DND-41 (cell line): ENCODE measurements at regions not wholly inside any gene's neighbourhood (a gene's known extent, or its start where the extent isn't known, plus 50 kb on each side); places are given as distances from the start of the nearest gene placed in this dataset.
"Not testable (repeated sequence)": the region's sequence is repeated elsewhere in the genome, so short reads cannot be mapped to it uniquely, and the experiment has no call there.

Experiments
- ATAC-seq: fragments of 200-7000 bp; cut with Tn5 transposase; 3 replicates; pipeline ENCODE4 v1.9.1; 2021; ENCODE audit warnings: low read depth; ENCODE audit not compliant: insufficient read depth
- DNase-seq: peaks from one replicate; pipeline ENCODE4 v3.0.0-alpha.2; 2020
- H2AFZ ChIP-seq: 2 replicates; pipeline ENCODE4 v1.6.0; 2012; ENCODE audit warnings: low read depth, low read length
- H3K27ac ChIP-seq: 2 replicates; pipeline ENCODE4 v1.5.1; 2012; ENCODE audit warnings: low read length, inconsistent platforms
- H3K27me3 ChIP-seq: fragments of 200-600 bp; sonication (generic); 2 replicates; pipeline ENCODE4 v1.6.0; 2012; ENCODE audit warnings: low read length, mild to moderate bottlenecking, inconsistent platforms; ENCODE audit not compliant: insufficient read depth, poor library complexity
- H3K36me3 ChIP-seq: 2 replicates; pipeline ENCODE4 v1.5.1; 2012; ENCODE audit warnings: low read length, inconsistent platforms; ENCODE audit not compliant: insufficient read depth
- H3K4me1 ChIP-seq: 2 replicates; pipeline ENCODE4 v1.5.1; 2012; ENCODE audit warnings: mild to moderate bottlenecking, low read length; ENCODE audit not compliant: insufficient read depth
- H3K4me2 ChIP-seq: 2 replicates; pipeline ENCODE4 v1.6.0; 2012; ENCODE audit warnings: mild to moderate bottlenecking, moderate library complexity, low read length, inconsistent platforms; ENCODE audit not compliant: insufficient read depth
- H3K4me3 ChIP-seq, 2 experiments: fragments of 200-600 bp in 1 of 2; shearing (Covaris generic) in 1 of 2; 2 replicates each; pipeline ENCODE4 v1.5.1; 2012 to 2016; ENCODE audit warnings: inconsistent platforms in 2 of 2, low read length in 2 of 2, mild to moderate bottlenecking in 2 of 2, low read depth in 1 of 2, moderate library complexity in 1 of 2
- H3K79me2 ChIP-seq: 2 replicates; pipeline ENCODE4 v1.6.0; 2012; ENCODE audit warnings: low read length, inconsistent platforms; ENCODE audit not compliant: insufficient read depth
- H3K9ac ChIP-seq: 2 replicates; pipeline ENCODE4 v1.6.0; 2012; ENCODE audit warnings: low read depth, mild to moderate bottlenecking, inconsistent platforms, low read length, moderate library complexity
- H3K9me3 ChIP-seq: 2 replicates; pipeline ENCODE4 v1.5.1; 2012; ENCODE audit warnings: low read length, moderate library complexity, mild to moderate bottlenecking, inconsistent platforms; ENCODE audit not compliant: insufficient read depth, severe bottlenecking
- H4K20me1 ChIP-seq: 2 replicates; pipeline ENCODE4 v1.6.0; 2012; ENCODE audit warnings: low read length; ENCODE audit not compliant: insufficient read depth
- EZH2 ChIP-seq: IDR thresholded peaks from 3 replicates; pipeline ENCODE4 v1.6.1; 2012; ENCODE audit warnings: borderline replicate concordance, low read depth, mild to moderate bottlenecking, moderate library complexity, low read length, inconsistent platforms; ENCODE audit not compliant: severe bottlenecking
- TF ChIP-seq, protein P1 (sequence below): IDR thresholded peaks from 2 replicates; pipeline ENCODE4 v1.5.1; 2012; ENCODE audit warnings: borderline replicate concordance, low read length, moderate library complexity, mild to moderate bottlenecking; ENCODE audit not compliant: poor library complexity, severe bottlenecking; ENCODE audit errors: extremely low read depth

DNA sequence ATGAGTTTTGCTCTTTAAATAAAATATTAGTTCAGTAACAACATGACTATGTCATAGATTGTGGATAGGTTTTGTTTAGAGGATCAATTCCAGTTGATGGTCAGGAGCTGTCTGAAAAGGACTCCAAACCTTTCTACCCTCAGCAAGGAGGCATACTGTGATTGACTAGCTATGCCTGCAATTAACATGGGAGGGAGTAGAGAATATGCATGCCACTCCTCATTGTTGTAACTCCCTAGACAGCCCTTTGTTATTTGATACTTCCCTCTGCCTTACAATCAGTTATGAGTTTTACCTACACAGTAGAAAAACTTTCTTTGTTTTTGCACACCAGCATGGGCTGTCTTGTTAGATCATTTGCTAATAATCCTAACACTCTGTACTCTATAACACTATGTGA, 1418.5 kb downstream of the KHDRBS2 start:
- H3K27ac ChIP-seq, result no peak overlapping the region
- H2AFZ ChIP-seq, result no peak overlapping the region
- DNase-seq (no peak), ATAC-seq (no peak)
- no peaks in the 10 kb centered on the region for H3K9me3 ChIP-seq
- no peaks in the 10 kb centered on the region for H3K4me1 ChIP-seq
- H3K79me2 ChIP-seq, result no peaks in the 10 kb centered on the region
- no peaks in the 10 kb centered on the region for H3K27me3 ChIP-seq
- H4K20me1 ChIP-seq, result no peaks in the 10 kb centered on the region
- TF ChIP-seq, protein P1, sequence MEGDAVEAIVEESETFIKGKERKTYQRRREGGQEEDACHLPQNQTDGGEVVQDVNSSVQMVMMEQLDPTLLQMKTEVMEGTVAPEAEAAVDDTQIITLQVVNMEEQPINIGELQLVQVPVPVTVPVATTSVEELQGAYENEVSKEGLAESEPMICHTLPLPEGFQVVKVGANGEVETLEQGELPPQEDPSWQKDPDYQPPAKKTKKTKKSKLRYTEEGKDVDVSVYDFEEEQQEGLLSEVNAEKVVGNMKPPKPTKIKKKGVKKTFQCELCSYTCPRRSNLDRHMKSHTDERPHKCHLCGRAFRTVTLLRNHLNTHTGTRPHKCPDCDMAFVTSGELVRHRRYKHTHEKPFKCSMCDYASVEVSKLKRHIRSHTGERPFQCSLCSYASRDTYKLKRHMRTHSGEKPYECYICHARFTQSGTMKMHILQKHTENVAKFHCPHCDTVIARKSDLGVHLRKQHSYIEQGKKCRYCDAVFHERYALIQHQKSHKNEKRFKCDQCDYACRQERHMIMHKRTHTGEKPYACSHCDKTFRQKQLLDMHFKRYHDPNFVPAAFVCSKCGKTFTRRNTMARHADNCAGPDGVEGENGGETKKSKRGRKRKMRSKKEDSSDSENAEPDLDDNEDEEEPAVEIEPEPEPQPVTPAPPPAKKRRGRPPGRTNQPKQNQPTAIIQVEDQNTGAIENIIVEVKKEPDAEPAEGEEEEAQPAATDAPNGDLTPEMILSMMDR, result no peak
- no peak for TF ChIP-seq EZH2
- no peak overlapping the region for H3K9ac ChIP-seq
- H3K36me3 ChIP-seq, result no peaks in the 10 kb centered on the region
- H3K4me2 ChIP-seq, result no peak overlapping the region
- H3K4me3 ChIP-seq, result no peak overlapping the region

DNA sequence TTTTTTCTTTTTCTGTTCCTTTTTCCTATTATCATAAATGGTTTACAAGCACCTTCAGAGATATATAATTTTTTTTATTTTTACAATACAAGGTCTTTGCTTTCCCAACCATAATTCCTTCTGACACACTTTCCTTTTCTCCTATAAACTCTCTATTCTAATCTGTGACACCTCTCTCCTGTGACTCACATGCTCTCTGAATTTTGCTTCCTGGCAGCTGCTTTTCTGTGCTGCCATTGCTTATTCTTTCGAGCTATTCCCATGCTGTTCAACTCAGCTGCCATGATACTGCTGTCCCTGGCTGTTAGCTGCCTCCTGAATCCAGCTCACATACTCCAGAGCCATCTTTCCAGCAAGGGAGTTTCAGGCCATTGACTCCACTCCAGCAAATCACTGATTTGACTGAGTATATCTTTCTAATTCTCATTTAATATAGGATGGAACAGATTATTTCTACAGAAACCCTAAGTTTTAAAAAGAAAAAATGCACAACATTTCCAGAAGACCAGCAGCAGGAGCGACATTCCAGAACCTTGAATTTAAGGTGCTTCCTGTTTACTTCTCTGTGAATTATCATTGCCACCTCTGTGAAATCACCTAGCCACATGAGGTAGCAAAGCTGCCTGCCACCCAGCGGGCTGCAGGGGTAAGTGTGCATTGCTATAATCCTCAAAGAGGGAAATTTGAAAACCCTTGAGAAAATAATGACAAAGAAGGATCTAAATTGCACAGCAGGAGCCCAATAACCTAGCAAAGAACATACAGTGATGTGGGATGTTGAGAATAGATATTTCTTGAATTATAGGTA, 1442.6 kb downstream of the KHDRBS2 start:
- not testable (repeated sequence) for H3K9me3 ChIP-seq, H3K4me3 ChIP-seq, H4K20me1 ChIP-seq, H3K79me2 ChIP-seq, H3K4me1 ChIP-seq, H3K9ac ChIP-seq, H3K36me3 ChIP-seq, DNase-seq, H3K27ac ChIP-seq, H2AFZ ChIP-seq, ATAC-seq, H3K27me3 ChIP-seq, H3K4me2 ChIP-seq

DNA sequence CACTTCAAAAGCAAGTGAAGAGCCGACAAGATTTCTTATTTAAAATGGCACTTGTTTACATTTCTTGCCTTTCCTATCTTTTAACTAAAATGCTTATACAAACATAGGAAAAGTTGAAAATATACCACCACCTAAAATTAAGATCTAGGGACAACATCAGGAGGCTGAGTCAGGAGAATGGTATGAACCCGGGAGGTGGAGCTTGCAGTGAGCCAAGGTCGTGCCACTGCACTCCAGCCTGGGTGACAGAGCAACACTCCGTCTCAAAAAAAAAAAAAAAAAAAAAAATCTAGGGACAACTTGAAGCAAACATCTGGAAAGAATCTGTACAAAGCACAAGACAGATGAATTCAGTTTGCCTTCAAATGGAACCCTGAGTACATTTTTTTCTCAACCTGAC, 1455.3 kb downstream of the KHDRBS2 start:
- H4K20me1 ChIP-seq, H3K27ac ChIP-seq, ATAC-seq, H2AFZ ChIP-seq, H3K27me3 ChIP-seq, DNase-seq, H3K9ac ChIP-seq, H3K4me2 ChIP-seq, H3K4me3 ChIP-seq, H3K9me3 ChIP-seq, H3K36me3 ChIP-seq, H3K79me2 ChIP-seq, H3K4me1 ChIP-seq: not testable (repeated sequence)

DNA sequence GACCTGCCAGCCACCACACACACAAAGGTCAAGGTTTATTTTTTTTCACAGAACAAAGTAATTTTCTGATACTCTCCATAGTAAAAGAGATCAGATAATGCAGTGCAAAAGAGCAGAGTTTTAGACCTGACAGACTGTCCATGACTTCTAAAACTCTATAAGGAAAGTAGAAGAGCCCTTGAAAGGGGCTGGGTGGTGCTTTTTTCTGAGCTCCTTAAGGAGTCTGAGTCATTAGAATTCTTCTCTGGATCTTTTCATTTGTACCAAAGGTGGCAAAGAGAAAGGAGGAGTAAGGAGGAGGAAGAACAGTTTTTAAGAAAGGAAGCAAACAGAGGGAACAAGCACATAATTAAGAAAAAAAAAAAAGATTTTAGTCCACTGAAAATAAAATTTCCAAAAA, 1463.4 kb downstream of the KHDRBS2 start:
- not testable (repeated sequence) for H3K36me3 ChIP-seq, H4K20me1 ChIP-seq, DNase-seq, H3K9me3 ChIP-seq, H3K9ac ChIP-seq, H2AFZ ChIP-seq, ATAC-seq, H3K4me1 ChIP-seq, H3K4me2 ChIP-seq, H3K27ac ChIP-seq, H3K79me2 ChIP-seq, H3K27me3 ChIP-seq, H3K4me3 ChIP-seq

DNA sequence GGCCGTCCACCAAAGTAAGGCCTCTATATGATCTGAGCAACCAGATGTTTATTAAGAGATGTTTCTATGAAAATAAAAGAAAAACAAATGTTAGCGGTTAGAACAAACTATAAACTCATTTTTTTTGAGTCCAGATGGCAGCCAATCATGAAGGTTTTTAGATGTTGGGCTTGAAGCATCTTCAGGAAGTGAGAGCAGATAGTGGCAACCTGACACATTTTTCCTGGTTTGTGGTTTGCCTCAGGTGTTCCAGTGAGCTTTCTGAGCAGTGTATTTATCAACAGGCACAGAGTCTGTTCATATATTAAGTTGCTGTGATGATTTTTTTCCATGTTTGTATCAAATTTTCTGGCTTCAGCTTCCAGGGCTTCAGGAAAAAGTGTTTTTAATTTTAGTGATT, 1468.0 kb downstream of the KHDRBS2 start:
- not testable (repeated sequence) for H3K4me1 ChIP-seq, H3K4me2 ChIP-seq, H3K27ac ChIP-seq, H3K4me3 ChIP-seq, H4K20me1 ChIP-seq, H3K9me3 ChIP-seq, H3K79me2 ChIP-seq, H3K36me3 ChIP-seq, H2AFZ ChIP-seq, H3K27me3 ChIP-seq, H3K9ac ChIP-seq
- peak; percentile 13 for DNase-seq
- ATAC-seq, result peak; percentile 52; the same call in 2 of the 3 replicates

DNA sequence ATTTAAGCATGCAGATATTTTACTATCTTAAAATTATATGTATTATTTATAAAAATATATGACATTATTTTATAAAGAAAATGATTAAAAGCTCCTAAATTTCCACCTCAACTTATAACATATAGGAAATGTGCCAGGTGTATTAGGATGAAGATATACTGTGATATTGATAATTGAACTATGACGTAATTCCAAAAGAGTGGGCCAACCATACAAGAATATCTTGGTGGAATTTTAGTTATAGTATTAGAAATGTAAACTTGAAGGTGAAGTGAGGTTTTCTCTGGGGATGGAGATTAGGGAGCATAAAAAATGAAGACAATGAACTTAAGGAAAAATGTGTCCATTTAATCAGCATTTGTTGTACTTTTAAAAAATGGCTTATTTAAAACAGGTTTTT, 1471.2 kb downstream of the KHDRBS2 start:
- ATAC-seq, H4K20me1 ChIP-seq, H2AFZ ChIP-seq, H3K4me1 ChIP-seq, DNase-seq, H3K4me3 ChIP-seq, H3K9me3 ChIP-seq, H3K27ac ChIP-seq, H3K79me2 ChIP-seq, H3K4me2 ChIP-seq, H3K36me3 ChIP-seq, H3K27me3 ChIP-seq, H3K9ac ChIP-seq: not testable (repeated sequence)

DNA sequence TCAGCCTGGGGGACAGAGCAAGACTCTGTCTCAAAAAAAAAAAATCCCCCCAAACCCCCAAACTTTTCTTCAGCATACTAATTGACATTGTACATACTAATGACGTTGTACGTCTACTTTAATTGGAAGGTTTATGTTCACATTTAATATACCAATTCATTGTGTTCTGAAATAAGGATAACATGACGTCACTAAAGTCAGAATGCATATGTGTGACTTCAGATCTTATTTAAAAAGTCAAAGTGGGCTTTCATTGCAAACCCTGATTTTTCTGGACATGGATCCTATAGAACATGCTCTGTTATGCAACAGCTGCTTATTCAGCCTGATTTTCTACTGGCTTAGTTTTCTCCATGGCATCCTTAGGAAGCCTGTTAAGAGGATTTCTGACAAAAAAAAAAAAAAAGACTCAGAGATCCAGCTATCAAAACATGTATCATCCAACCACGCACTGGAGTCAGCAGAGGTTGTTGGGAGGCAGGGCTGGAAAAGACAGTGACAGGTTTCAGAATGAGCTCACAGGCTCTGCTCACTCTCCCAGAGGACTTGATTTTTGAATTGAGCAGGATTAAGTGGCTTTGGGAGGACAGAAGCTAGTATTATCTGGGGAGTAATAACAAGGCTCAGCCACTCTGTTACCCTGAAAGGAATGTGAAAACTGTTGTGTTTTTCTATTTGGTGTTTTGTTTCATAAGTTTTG, 1472.0 kb downstream of the KHDRBS2 start:
- not testable (repeated sequence) for DNase-seq, ATAC-seq, H4K20me1 ChIP-seq, H3K79me2 ChIP-seq, H3K27me3 ChIP-seq, H3K9me3 ChIP-seq, H3K4me1 ChIP-seq, H2AFZ ChIP-seq, H3K4me3 ChIP-seq, H3K9ac ChIP-seq, H3K4me2 ChIP-seq, H3K27ac ChIP-seq, H3K36me3 ChIP-seq
